Stimulated activated naive B cell treated with anti-CD40 and anti-IgM and Interleukin-4, amounts not matched to agents 10 μg/mL and 1 μg/mL and 100 μg/mL, for 72 hours (primary cell): ENCODE measurements at regions not wholly inside any gene's neighbourhood (a gene's known extent, or its start where the extent isn't known, plus 50 kb on each side); places are given as distances from the start of the nearest gene placed in this dataset.
A peak's percentile ranks its signal among the peaks of the same experiment; 100 is the strongest.

Source experiments
- ATAC-seq, 2 donors: fragments of 150-1000 bp; cut with Tn5 transposase; replicated peaks; 2 replicates each; pipeline ENCODE4 v1.10.0; 2021; ENCODE audit warnings: moderate library complexity in 1 of 2
- DNase-seq: peaks from one replicate; pipeline ENCODE4 v3.0.0; 2021
- H3K27ac Mint-ChIP-seq: one replicate; pipeline ENCODE4 v1.8.0; 2022; ENCODE audit warnings: mild to moderate bottlenecking, mixed read lengths
- H3K27me3 Mint-ChIP-seq, 2 donors: one replicate each; pipeline ENCODE4 v1.8.0; 2022; ENCODE audit warnings: mixed read lengths in 2 of 2
- H3K36me3 Mint-ChIP-seq, 2 donors: one replicate each; pipeline ENCODE4 v1.8.0; 2022; ENCODE audit warnings: mixed read lengths in 2 of 2, mild to moderate bottlenecking in 1 of 2
- H3K4me1 Mint-ChIP-seq, 2 donors: one replicate each; pipeline ENCODE4 v1.8.0; 2022; ENCODE audit warnings: mixed read lengths in 2 of 2, mild to moderate bottlenecking in 1 of 2
- H3K4me3 Mint-ChIP-seq, 2 donors: one replicate each; pipeline ENCODE4 v1.8.0; 2022; ENCODE audit warnings: mild to moderate bottlenecking in 2 of 2, mixed read lengths in 2 of 2, moderate library complexity in 1 of 2
- H3K9me3 Mint-ChIP-seq, 2 donors: one replicate each; pipeline ENCODE4 v1.8.0; 2022; ENCODE audit warnings: mixed read lengths in 2 of 2, mild to moderate bottlenecking in 1 of 2

DNA sequence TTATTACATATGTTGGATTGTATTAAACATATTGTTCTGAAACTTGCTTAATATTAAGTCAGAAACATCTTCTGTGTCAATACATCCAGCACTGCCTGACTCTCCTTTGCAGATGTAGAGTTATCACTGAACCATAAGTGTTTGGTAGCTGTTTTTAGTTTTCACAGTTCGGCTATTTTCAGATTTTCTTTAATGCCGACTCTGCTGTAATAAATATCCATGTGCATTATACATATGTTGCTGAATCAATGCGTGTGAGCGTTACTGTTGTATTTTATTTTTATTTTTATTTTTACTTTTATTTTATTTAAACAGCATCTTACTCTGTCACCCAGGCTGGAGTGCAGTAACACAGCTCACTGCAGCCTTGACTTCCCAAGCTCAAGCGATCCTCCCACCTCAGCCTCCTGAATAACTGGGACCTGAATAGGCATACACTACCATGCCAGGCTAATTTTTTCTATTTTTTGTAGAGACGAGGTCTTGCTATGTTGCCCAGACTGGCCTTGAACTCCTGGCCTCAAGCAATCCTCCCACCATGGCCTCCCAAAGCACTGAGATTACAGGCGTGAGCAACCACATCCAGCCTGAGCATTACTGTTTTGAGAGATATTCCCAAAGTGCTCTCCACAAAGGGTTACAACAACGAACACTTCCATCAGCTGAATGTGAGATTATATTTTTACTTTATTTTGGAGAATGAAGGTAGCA, 50.7 kb upstream of the NOCT start:
- no peaks in the 10 kb centered on the region for H3K27me3 Mint-ChIP-seq
- DNase-seq: no peak
- ATAC-seq: no peak

DNA sequence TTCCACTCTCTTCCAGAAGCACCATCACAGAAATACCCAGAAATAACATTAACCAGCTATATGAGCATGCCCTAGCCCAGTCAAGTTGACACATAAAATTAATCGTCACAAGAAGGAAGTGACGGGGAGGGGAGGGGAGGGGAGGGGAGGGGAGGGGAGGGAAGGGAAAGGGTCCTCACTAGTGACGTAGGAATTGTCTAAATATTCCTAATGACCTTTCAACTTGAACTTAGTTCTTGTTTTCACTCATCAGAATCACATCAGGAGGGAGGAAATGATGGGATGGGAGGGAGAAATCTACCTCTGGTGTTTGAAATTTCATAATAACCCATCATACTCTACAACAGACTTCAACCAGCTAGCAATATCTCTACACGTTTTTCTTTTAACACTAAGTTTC, 52.2 kb upstream of the NOCT start:
- DNase-seq: no peak
- ATAC-seq: no peak
- no peaks in the 10 kb centered on the region for H3K9me3 Mint-ChIP-seq
- peaks cover 0 to 2% of the 10 kb centered on the region in 2 donors for H3K27me3 Mint-ChIP-seq
- no peak overlapping the region for H3K4me3 Mint-ChIP-seq
- no peak overlapping the region for H3K27ac Mint-ChIP-seq
- no peaks in the 10 kb centered on the region for H3K36me3 Mint-ChIP-seq
- H3K4me1 Mint-ChIP-seq: peaks cover 0 to 3% of the 10 kb centered on the region in 2 donors

More for the DNA sequence above, 50.7 kb upstream of the NOCT start:
- Mint-ChIP-seq H3K4me1 (peaks cover 0 to 3% of the 10 kb centered on the region in 2 donors), H3K4me3 (no peak overlapping the region), H3K36me3 (no peaks in the 10 kb centered on the region), H3K27ac (no peak overlapping the region), H3K9me3 (no peaks in the 10 kb centered on the region)

DNA sequence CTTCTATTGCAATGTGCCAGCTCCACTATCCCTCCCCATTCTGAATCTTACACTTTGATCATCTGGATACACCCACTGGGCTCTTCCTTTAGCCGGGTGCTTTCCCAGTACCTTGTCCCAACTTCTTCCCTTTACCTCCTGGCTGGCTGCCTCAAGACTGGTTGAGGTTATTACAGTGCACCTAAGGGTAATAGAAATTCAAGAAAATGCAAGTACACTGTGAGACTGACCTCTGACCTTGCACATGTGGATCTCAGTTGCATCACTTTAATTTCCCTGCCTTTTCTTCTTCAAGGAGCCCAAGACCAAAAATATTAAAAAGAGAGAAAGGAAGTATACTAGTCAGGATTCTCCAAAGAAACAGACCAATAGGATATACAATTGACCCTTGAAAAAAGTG, 53.9 kb upstream of the NOCT start:
- DNase-seq (no peak), ATAC-seq (no peak)
- Mint-ChIP-seq H3K27me3 (peaks cover 0 to 11% of the 10 kb centered on the region in 2 donors), H3K36me3 (no peaks in the 10 kb centered on the region), H3K4me3 (no peak overlapping the region), H3K27ac (no peak overlapping the region), H3K4me1 (peaks cover 0 to 3% of the 10 kb centered on the region in 2 donors), H3K9me3 (no peaks in the 10 kb centered on the region)

DNA sequence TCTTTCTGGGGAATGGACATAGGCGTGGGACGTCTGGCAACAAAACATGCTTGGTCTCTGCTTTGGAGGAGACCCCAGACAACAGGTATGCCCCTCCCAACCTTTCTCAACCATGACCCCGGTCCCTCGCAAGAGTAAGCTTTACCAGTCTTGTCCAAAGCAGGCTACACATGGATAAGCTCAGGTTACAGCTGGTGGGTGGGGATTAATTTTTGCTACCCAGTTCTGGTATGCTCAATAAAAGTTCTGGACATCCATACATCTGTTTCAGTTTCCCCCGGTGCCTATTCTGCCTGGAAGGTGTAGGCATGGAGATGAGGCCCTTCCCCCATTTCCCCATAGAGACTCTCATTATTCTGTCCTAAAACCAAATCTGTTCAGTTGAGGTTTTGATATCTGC, 54.5 kb upstream of the NOCT start:
- no peak overlapping the region for H3K4me3 Mint-ChIP-seq
- H3K36me3 Mint-ChIP-seq: no peaks in the 10 kb centered on the region
- no peak for DNase-seq
- H3K27ac Mint-ChIP-seq: no peak overlapping the region
- no peaks in the 10 kb centered on the region for H3K9me3 Mint-ChIP-seq
- H3K4me1 Mint-ChIP-seq: peaks cover 0 to 3% of the 10 kb centered on the region in 2 donors
- ATAC-seq: no peak
- H3K27me3 Mint-ChIP-seq: peaks cover 0 to 11% of the 10 kb centered on the region in 2 donors

DNA sequence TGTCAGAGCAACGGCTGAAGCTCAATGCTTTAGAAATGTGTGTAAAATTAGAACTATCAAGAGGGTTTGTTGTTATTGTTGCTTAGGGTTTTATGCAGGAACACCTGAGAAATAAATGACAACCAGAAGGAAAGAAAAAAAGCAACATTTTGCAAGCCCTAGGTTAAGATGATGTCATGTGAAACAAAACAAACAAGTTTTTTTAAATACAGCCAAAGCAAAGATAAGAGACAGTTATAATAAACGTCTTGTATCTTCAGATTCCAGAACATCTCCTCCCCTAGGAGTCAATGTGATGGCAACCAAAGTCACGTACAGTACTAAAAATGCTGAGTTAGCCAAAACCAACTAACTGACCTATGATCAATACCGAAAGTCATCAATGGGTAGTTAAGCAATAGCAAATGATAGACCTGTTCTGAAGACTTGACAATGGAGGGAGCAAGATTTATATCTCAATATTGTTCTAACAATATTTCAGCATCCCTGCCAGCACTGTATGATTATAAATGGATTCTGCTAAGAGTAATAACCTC, 55.3 kb upstream of the NOCT start:
- no peak overlapping the region for H3K27ac Mint-ChIP-seq
- no peak for DNase-seq
- H3K4me3 Mint-ChIP-seq: no peak overlapping the region

DNA sequence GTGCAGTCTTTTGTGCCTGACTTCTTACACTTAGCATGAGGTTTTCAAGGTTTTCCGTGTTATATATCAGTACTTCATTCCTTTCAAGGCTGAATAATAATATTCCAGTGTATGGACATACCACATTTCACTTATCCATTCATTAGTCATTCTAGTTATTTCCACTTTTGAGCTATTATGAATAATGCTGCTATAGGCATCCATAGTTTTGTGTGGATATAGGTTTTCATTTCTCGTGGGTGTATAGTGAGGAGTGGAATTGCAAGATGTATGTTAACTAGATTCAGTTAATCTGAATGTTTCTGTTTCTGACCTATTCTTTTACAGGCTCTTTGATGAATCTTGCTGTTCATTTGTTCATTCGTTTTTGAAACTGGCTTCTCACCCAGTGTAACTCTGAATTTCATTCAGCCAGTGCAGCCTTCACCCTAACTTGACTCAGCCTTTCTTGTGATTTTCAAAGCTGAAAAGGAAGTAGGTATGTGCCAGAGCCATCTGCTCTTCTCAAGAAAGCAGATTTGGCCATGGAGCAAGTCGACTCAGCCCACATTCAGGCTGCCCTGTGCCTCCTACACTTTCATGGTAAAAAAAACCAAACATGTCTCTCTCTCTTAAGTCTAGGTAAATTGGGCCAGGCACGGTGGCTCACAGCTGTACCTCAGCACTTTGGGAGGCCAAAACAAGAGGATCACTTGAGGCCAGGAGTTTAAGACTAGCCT, 56.3 kb upstream of the NOCT start:
- Mint-ChIP-seq H3K36me3 (no peaks in the 10 kb centered on the region), H3K9me3 (no peaks in the 10 kb centered on the region), H3K4me1 (peaks cover 0 to 3% of the 10 kb centered on the region in 2 donors), H3K27ac (no peak overlapping the region), H3K27me3 (peaks cover 0 to 11% of the 10 kb centered on the region in 2 donors), H3K4me3 (no peak overlapping the region)
- ATAC-seq (peak; percentile 43 to 64), DNase-seq (no peak)

More for the DNA sequence above, 55.3 kb upstream of the NOCT start:
- peaks cover 0 to 11% of the 10 kb centered on the region in 2 donors for H3K27me3 Mint-ChIP-seq
- H3K9me3 Mint-ChIP-seq: no peaks in the 10 kb centered on the region
- peaks cover 0 to 3% of the 10 kb centered on the region in 2 donors for H3K4me1 Mint-ChIP-seq
- ATAC-seq: no peak
- H3K36me3 Mint-ChIP-seq: no peaks in the 10 kb centered on the region

GRCh38 chr4:138958519-138958918, 57.1 kb upstream of the NOCT start:
- Mint-ChIP-seq H3K9me3 (no peaks in the 10 kb centered on the region), H3K27ac (no peak overlapping the region), H3K4me3 (no peak overlapping the region), H3K4me1 (peaks cover 0 to 3% of the 10 kb centered on the region in 2 donors), H3K36me3 (no peaks in the 10 kb centered on the region), H3K27me3 (peaks cover 0 to 11% of the 10 kb centered on the region in 2 donors)
- no peak for DNase-seq
- no peak for ATAC-seq

GRCh38 chr4:138957302-138957701, 58.3 kb upstream of the NOCT start:
- peaks cover 0 to 11% of the 10 kb centered on the region in 2 donors for H3K27me3 Mint-ChIP-seq
- ATAC-seq: no peak
- H3K36me3 Mint-ChIP-seq: no peaks in the 10 kb centered on the region

GRCh38 chr4:138954428-138954827, 61.2 kb upstream of the NOCT start:
- Mint-ChIP-seq H3K36me3 (no peaks in the 10 kb centered on the region), H3K4me1 (peaks cover 0 to 3% of the 10 kb centered on the region in 2 donors), H3K27ac (no peak overlapping the region), H3K27me3 (peaks cover 0 to 11% of the 10 kb centered on the region in 2 donors), H3K9me3 (no peaks in the 10 kb centered on the region), H3K4me3 (no peak overlapping the region)
- DNase-seq: no peak
- ATAC-seq: no peak

More at GRCh38 chr4:138957302-138957701, 58.3 kb upstream of the NOCT start:
- no peak for DNase-seq
- Mint-ChIP-seq H3K4me1 (peaks cover 0 to 3% of the 10 kb centered on the region in 2 donors), H3K4me3 (no peak overlapping the region), H3K27ac (no peak overlapping the region), H3K9me3 (no peaks in the 10 kb centered on the region)

DNA sequence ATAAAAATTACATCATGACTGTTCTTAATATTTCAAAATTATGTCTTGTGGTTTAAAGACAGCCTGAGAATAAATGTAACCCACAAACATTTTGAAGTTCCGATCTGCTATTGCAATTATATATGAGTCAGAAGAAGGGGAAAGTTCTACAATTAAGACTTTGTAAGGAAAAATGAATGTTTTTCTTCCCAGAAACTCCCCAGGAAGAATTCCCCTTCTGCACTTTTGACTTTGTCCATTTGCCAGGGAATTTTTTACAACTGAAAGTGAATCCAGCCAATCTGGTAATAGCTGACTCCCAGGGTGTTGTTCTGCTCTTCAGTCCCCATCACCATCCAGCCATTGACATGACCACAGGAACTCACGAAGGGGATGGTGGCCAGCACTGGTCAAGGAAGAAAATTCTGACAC, 61.6 kb upstream of the NOCT start:
- H3K9me3 Mint-ChIP-seq: no peaks in the 10 kb centered on the region
- DNase-seq: no peak
- no peak overlapping the region for H3K27ac Mint-ChIP-seq
- no peak for ATAC-seq
- H3K36me3 Mint-ChIP-seq: no peaks in the 10 kb centered on the region
- peaks cover 0 to 11% of the 10 kb centered on the region in 2 donors for H3K27me3 Mint-ChIP-seq
- H3K4me3 Mint-ChIP-seq: no peak overlapping the region
- peaks cover 0 to 3% of the 10 kb centered on the region in 2 donors for H3K4me1 Mint-ChIP-seq

- no peaks in the 10 kb centered on the region for H3K4me1 Mint-ChIP-seq
These were observed 63.2 kb upstream of the NOCT start for GRCh38 chr4:138952411-138952810.

GRCh38 chr4:138951764-138952163, 63.8 kb upstream of the NOCT start:
- ATAC-seq (no peak), DNase-seq (no peak)
- Mint-ChIP-seq H3K9me3 (no peaks in the 10 kb centered on the region), H3K4me3 (no peak overlapping the region), H3K27ac (no peak overlapping the region), H3K36me3 (no peaks in the 10 kb centered on the region), H3K4me1 (no peaks in the 10 kb centered on the region), H3K27me3 (peaks cover 0 to under 1% of the 10 kb centered on the region in 2 donors)

More at GRCh38 chr4:138952411-138952810, 63.2 kb upstream of the NOCT start:
- H3K9me3 Mint-ChIP-seq: no peaks in the 10 kb centered on the region
- DNase-seq: no peak
- peaks cover 0 to 6% of the 10 kb centered on the region in 2 donors for H3K27me3 Mint-ChIP-seq
- ATAC-seq: peak in 1 of 2 donors; percentile 36
- no peaks in the 10 kb centered on the region for H3K36me3 Mint-ChIP-seq
- H3K27ac Mint-ChIP-seq: no peak overlapping the region
- no peak overlapping the region for H3K4me3 Mint-ChIP-seq

- DNase-seq: no peak
- H3K27ac Mint-ChIP-seq: no peak overlapping the region
- ATAC-seq: no peak
- no peaks in the 10 kb centered on the region for H3K36me3 Mint-ChIP-seq
- peaks cover 0 to 2% of the 10 kb centered on the region in 2 donors for H3K9me3 Mint-ChIP-seq
- H3K4me1 Mint-ChIP-seq: peaks cover 0 to 10% of the 10 kb centered on the region in 2 donors
- no peaks in the 10 kb centered on the region for H3K27me3 Mint-ChIP-seq
- H3K4me3 Mint-ChIP-seq: no peak overlapping the region
These were observed 65.7 kb upstream of the NOCT start for GRCh38 chr4:138949866-138950265.

GRCh38 chr4:138948918-138949317, 66.7 kb upstream of the NOCT start:
- Mint-ChIP-seq H3K9me3 (peaks cover 0 to 2% of the 10 kb centered on the region in 2 donors), H3K4me1 (peaks cover 0 to 10% of the 10 kb centered on the region in 2 donors), H3K27me3 (no peaks in the 10 kb centered on the region), H3K36me3 (no peaks in the 10 kb centered on the region), H3K27ac (no peak overlapping the region), H3K4me3 (no peak overlapping the region)
- no peak for ATAC-seq
- no peak for DNase-seq
